RWPE1 (cell line): ENCODE measurements at regions not wholly inside any gene's neighbourhood (a gene's known extent, or its start where the extent isn't known, plus 50 kb on each side); places are given as distances from the start of the nearest gene placed in this dataset.
"Not testable (repeated sequence)": the region's sequence is repeated elsewhere in the genome, so short reads cannot be mapped to it uniquely, and the experiment has no call there.

Experiments used
- CTCF ChIA-PET: fragments of 350-600 bp; sonication (Branson Sonifier 250); formaldehyde crosslinking; extraction: SDS; loops from one replicate; lab custom pipeline; 2021; lab: Yijun Ruan, JAX
- POLR2A ChIA-PET: fragments of 400-600 bp; formaldehyde crosslinking; extraction: SDS; loops from one replicate; lab custom pipeline; 2020; ENCODE audit warnings: antibody characterized with exemption; ENCODE audit not compliant: low non-redundant PET; lab: Yijun Ruan, JAX
- DNase-seq: peaks from one replicate; pipeline ENCODE4 v3.0.0; 2012; ENCODE audit warnings: low spot score
- H3K27ac ChIP-seq: fragments of 450-650 bp; 2 replicates; pipeline ENCODE4 v1.5.1; 2017
- TF ChIP-seq, protein P1 (sequence below): fragments of 450-650 bp; conservative IDR thresholded peaks from 2 replicates; pipeline ENCODE4 v1.5.1; 2017; ENCODE audit warnings: low read depth, mild to moderate bottlenecking

DNA sequence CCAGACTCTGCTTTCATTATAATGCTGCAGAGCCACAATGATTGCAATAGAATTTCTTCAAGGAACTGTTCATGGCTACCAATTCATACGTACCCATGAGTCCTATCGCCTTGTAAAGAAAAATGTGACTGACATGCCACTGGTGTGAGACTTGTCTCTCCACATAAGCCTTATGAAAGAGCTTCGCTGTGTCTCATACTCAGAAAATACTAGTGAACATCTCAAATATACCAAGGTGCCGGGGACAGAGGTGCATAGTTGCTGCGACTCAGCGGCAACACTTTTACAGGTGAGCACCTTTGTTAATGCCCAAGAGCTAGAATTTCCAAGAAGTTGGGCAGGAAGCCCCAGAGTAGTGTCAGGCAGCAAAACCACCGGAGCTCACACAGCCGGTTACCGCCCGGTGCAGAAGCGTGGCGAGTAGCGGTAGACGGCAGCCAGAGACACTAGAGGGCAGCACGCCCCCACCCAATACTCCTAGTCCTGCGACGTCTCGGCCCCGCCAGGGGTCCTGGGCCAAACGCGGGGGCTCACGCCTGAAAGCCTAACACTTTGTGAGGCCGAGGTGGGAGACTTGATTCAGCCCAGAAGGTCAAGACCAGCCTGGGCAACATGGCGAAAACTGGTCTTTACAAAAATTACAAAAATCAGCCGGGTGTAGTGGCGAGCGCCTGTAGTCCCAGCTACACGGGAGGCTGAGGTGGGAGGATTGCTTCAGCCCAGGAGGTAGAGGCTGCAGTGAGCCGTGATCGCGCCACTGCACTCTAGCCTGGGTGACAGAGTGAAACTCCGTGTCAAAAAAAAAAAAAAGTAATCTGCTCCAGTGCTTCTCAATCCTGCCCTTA lies 50.5 kb upstream of the CCL21 start:
- peak; percentile 68 for DNase-seq

More for the DNA sequence above, 50.5 kb upstream of the CCL21 start:
- POLR2A ChIA-PET, H3K27ac ChIP-seq: not testable (repeated sequence)
- TF ChIP-seq, protein P1, sequence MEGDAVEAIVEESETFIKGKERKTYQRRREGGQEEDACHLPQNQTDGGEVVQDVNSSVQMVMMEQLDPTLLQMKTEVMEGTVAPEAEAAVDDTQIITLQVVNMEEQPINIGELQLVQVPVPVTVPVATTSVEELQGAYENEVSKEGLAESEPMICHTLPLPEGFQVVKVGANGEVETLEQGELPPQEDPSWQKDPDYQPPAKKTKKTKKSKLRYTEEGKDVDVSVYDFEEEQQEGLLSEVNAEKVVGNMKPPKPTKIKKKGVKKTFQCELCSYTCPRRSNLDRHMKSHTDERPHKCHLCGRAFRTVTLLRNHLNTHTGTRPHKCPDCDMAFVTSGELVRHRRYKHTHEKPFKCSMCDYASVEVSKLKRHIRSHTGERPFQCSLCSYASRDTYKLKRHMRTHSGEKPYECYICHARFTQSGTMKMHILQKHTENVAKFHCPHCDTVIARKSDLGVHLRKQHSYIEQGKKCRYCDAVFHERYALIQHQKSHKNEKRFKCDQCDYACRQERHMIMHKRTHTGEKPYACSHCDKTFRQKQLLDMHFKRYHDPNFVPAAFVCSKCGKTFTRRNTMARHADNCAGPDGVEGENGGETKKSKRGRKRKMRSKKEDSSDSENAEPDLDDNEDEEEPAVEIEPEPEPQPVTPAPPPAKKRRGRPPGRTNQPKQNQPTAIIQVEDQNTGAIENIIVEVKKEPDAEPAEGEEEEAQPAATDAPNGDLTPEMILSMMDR = peak; percentile 96
- CTCF ChIA-PET = interaction anchor here (0.6 to 1.3 kb wide), 13 partner anchors 16 to 337 kb away, joined by 3 to 10 read pairs (median 3); a partner anchor contains a TSS
